ENCODE measurements at regions not wholly inside any gene's neighbourhood (a gene's known extent, or its start where the extent isn't known, plus 50 kb on each side); places are given as distances from the start of the nearest gene placed in this dataset.

DNA sequence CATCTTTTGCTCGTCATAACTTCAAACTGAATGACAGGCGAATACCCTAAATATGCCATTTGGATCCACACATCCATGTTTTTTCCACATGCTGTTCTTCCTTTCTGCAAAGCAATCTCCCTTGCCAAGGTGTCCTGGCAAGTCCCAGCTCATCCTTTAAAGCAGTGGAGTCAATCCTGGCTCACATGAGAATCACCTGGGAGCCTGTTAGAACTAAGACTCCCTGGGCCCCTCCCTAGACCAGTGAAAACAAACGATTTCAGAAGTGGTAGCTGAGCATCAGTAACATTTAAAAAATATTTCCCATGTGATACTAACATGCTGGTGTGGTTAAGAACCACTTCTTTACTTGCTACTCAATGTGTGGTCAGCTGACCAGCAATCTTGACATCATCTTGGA is 50.6 kb upstream of the PARD3B start:
- no peak for TF ChIP-seq POLR2A (IDR thresholded peaks at IDR 0.05)
- TF ChIP-seq, protein P1, sequence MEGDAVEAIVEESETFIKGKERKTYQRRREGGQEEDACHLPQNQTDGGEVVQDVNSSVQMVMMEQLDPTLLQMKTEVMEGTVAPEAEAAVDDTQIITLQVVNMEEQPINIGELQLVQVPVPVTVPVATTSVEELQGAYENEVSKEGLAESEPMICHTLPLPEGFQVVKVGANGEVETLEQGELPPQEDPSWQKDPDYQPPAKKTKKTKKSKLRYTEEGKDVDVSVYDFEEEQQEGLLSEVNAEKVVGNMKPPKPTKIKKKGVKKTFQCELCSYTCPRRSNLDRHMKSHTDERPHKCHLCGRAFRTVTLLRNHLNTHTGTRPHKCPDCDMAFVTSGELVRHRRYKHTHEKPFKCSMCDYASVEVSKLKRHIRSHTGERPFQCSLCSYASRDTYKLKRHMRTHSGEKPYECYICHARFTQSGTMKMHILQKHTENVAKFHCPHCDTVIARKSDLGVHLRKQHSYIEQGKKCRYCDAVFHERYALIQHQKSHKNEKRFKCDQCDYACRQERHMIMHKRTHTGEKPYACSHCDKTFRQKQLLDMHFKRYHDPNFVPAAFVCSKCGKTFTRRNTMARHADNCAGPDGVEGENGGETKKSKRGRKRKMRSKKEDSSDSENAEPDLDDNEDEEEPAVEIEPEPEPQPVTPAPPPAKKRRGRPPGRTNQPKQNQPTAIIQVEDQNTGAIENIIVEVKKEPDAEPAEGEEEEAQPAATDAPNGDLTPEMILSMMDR (IDR thresholded peaks at IDR 0.05) = no peak
- H3K4me3 ChIP-seq (ENCODE audit: low read depth, poor library complexity, severe bottlenecking) = no peak overlapping the region
- intact Hi-C loops (cut with DNase I; ENCODE audit: low total_unique reads) = loop anchor here (5.0 kb wide), 1 partner anchor 178 kb away; no protein-coding TSS in a partner anchor
- DNase-seq (ENCODE audit: low spot score in 2 of 2) = no peak
- WGBS, 2 donors = 47 to 49% methylated on average over 3 of the region's 3 CpGs

- TF ChIP-seq POLR2A (IDR thresholded peaks at IDR 0.05) = no peak
- TF ChIP-seq, protein P1 (IDR thresholded peaks at IDR 0.05) = no peak
- H3K4me3 ChIP-seq (ENCODE audit: low read depth, poor library complexity, severe bottlenecking) = no peak overlapping the region
- intact Hi-C loops (cut with DNase I; ENCODE audit: low total_unique reads) = no loop called here
- DNase-seq (ENCODE audit: low spot score in 2 of 2) = no peak
Observed at GRCh38 chr2:204495381-204495780, 49.9 kb upstream of the PARD3B start.

Measured in lower leg skin (tissue), 4 donors.